ENCODE measurements at regions not wholly inside any gene's neighbourhood (a gene's known extent, or its start where the extent isn't known, plus 50 kb on each side); places are given as distances from the start of the nearest gene placed in this dataset.
"Not testable (repeated sequence)": the region's sequence is repeated elsewhere in the genome, so short reads cannot be mapped to it uniquely, and the experiment has no call there.

DNA sequence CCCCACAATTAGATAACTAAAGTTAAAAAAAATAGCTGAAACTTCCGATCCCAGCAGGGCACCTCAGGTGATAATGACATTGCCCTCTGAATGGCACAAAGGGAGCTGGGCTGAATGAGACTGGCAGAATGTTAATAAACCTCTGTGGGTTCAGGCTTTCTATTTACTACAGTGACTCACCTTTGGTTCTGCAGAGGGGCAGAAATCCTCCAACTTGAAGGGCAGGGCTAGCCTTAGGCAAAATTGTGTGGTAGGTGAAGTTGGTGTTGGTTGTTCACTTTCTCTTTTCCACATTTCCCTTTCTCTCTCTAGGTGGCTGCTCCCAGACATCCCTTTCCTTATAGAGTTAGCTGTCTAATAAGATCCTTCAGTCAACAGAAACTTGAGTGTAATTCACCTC, 625.2 kb downstream of the EPM2A start:
- Histone ChIP-seq H2BK120ac (ENCODE audit: low read depth, low read length, poor library complexity, severe bottlenecking) (no peak overlapping the region), H2BK20ac (ENCODE audit: low read depth, low read length, poor library complexity, severe bottlenecking) (no peak overlapping the region), H2AK5ac (ENCODE audit: insufficient read length, low read length) (no peak overlapping the region), H3K23ac (ENCODE audit: insufficient read length, low read depth, low read length) (no peak overlapping the region), H4K20me1 (ENCODE audit: control insufficient read depth, insufficient read depth, insufficient read length) (no peaks in the 10 kb centered on the region), H4K8ac (replicated peaks; ENCODE audit: insufficient read length, low read depth, low read length) (no peak overlapping the region), H3K18ac (ENCODE audit: insufficient read length, low read depth, low read length) (no peak overlapping the region), H3K23me2 (ENCODE audit: insufficient read length, low read depth, low read length, poor library complexity, severe bottlenecking) (no peaks in the 10 kb centered on the region), H2AFZ (ENCODE audit: low read length) (no peak overlapping the region), H3K9ac (ENCODE audit: extremely low read depth, insufficient read length, low read length) (no peak overlapping the region), H2BK12ac (ENCODE audit: insufficient read length, low read depth, low read length) (no peak overlapping the region), H3K27me3 (ENCODE audit: insufficient read depth, low read length) (no peaks in the 10 kb centered on the region), H3K4me2 (ENCODE audit: insufficient read depth, insufficient read length, low read length) (no peak overlapping the region), H4K5ac (ENCODE audit: insufficient read length, low read depth, low read length) (no peak overlapping the region), H2BK5ac (ENCODE audit: insufficient read length, low read length) (no peak overlapping the region), H4K91ac (ENCODE audit: insufficient read length, low read depth, low read length) (no peak overlapping the region), H3K14ac (ENCODE audit: insufficient read depth, low read length) (no peak overlapping the region), H3K27ac (ENCODE audit: insufficient read length, low read depth, low read length) (no peak overlapping the region), H3K4ac (ENCODE audit: low read depth, low read length) (no peak overlapping the region), H3K79me1 (ENCODE audit: insufficient read depth, low read depth, low read length, poor library complexity, severe bottlenecking) (no peaks in the 10 kb centered on the region), H3K56ac (ENCODE audit: insufficient read length, low read depth, low read length) (no peak overlapping the region), H3K9me3 (ENCODE audit: control insufficient read depth, low read depth, low read length) (no peaks in the 10 kb centered on the region), H3K79me2 (ENCODE audit: insufficient read depth, low read length) (0 out of 2 replicates have a peak, but pooled peaks cover 2% of the 10 kb centered on the region), H3K4me1 (ENCODE audit: insufficient read depth, low read length) (no peaks in the 10 kb centered on the region; the same call in 1 of the 2 replicates), H3T11ph (ENCODE audit: low read length) (no peak overlapping the region), H2BK15ac (ENCODE audit: low read depth, low read length) (no peak overlapping the region)
- TF ChIP-seq CTCF (conservative IDR thresholded peaks at IDR 0.05), result no peak
- peaks cover 19 to 31% of the 10 kb centered on the region in 2 experiments for H3K9me3 Mint-ChIP-seq
- peaks cover 5 to 15% of the 10 kb centered on the region in 2 experiments for H3K4me1 Mint-ChIP-seq
- no CpG with 5 or more reads among the region's 1 CpG for WGBS (ENCODE audit: extremely low coverage, insufficient read length, low lambda C conversion rate)
- peaks cover 3% of the 10 kb centered on the region; the same call in 1 of the 2 replicates for H3K27me3 Mint-ChIP-seq (ENCODE audit: low read depth)
- no peak overlapping the region for H3K4me3 Mint-ChIP-seq
- peaks cover 21 to 31% (median 22%) of the 10 kb centered on the region in 3 experiments for H3K36me3 Mint-ChIP-seq (ENCODE audit: insufficient read depth in 1 of 3, low read depth in 3 of 3)
- no peak overlapping the region for H3K27ac Mint-ChIP-seq
- DNase-seq, result no peak

DNA sequence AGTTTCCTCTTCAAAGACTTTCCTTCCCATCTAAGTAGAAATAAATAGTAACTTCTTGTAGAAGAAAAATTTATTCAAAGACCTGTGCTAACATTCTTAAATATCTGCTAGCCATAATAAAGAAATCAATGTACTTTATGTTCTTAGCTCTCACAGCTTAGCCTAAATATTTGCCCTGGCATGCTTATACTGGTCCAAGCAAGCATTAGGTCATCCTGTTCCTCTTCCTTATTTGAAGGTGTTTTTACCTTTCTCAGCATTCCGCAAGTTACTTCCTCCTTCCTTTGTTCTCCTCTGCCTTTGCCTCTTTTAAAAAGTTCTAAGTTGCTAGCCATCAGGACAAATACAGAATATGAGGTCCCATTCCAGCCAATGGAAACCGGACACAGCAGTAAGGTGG, 623.9 kb downstream of the EPM2A start:
- H3K23me2 ChIP-seq (ENCODE audit: insufficient read length, low read depth, low read length, poor library complexity, severe bottlenecking); H3K4me2 ChIP-seq (ENCODE audit: insufficient read depth, insufficient read length, low read length); H3K18ac ChIP-seq (ENCODE audit: insufficient read length, low read depth, low read length); H2BK20ac ChIP-seq (ENCODE audit: low read depth, low read length, poor library complexity, severe bottlenecking); H3K14ac ChIP-seq (ENCODE audit: insufficient read depth, low read length); H3K27me3 ChIP-seq (ENCODE audit: insufficient read depth, low read length); H3K23ac ChIP-seq (ENCODE audit: insufficient read length, low read depth, low read length); H4K20me1 ChIP-seq (ENCODE audit: control insufficient read depth, insufficient read depth, insufficient read length); H3K9ac ChIP-seq (ENCODE audit: extremely low read depth, insufficient read length, low read length); H3K27ac Mint-ChIP-seq; H2AK5ac ChIP-seq (ENCODE audit: insufficient read length, low read length); H3T11ph ChIP-seq (ENCODE audit: low read length); H2BK120ac ChIP-seq (ENCODE audit: low read depth, low read length, poor library complexity, severe bottlenecking); H4K91ac ChIP-seq (ENCODE audit: insufficient read length, low read depth, low read length); H3K27ac ChIP-seq (ENCODE audit: insufficient read length, low read depth, low read length); H3K79me2 ChIP-seq (ENCODE audit: insufficient read depth, low read length); H3K4ac ChIP-seq (ENCODE audit: low read depth, low read length); H2BK12ac ChIP-seq (ENCODE audit: insufficient read length, low read depth, low read length); H2BK5ac ChIP-seq (ENCODE audit: insufficient read length, low read length); H2AFZ ChIP-seq (ENCODE audit: low read length); H3K9me3 ChIP-seq (ENCODE audit: control insufficient read depth, low read depth, low read length); H3K56ac ChIP-seq (ENCODE audit: insufficient read length, low read depth, low read length); H4K5ac ChIP-seq (ENCODE audit: insufficient read length, low read depth, low read length); H2BK15ac ChIP-seq (ENCODE audit: low read depth, low read length); H3K27me3 Mint-ChIP-seq (ENCODE audit: low read depth); H4K8ac ChIP-seq (replicated peaks; ENCODE audit: insufficient read length, low read depth, low read length); DNase-seq; H3K79me1 ChIP-seq (ENCODE audit: insufficient read depth, low read depth, low read length, poor library complexity, severe bottlenecking); H3K4me3 Mint-ChIP-seq; H3K4me1 ChIP-seq (ENCODE audit: insufficient read depth, low read length): not testable (repeated sequence)
- WGBS (ENCODE audit: extremely low coverage, insufficient read length, low lambda C conversion rate), result no CpG with 5 or more reads among the region's 2 CpGs
- H3K36me3 Mint-ChIP-seq (ENCODE audit: insufficient read depth in 1 of 3, low read depth in 3 of 3), result peaks cover 21 to 31% (median 22%) of the 10 kb centered on the region in 3 experiments
- H3K4me1 Mint-ChIP-seq, result peaks cover 5 to 15% of the 10 kb centered on the region in 2 experiments
- H3K9me3 Mint-ChIP-seq, result peaks cover 19 to 29% of the 10 kb centered on the region in 2 experiments

All from H9 (cell line).